ENCODE measurements at regions not wholly inside any gene's neighbourhood (a gene's known extent, or its start where the extent isn't known, plus 50 kb on each side); places are given as distances from the start of the nearest gene placed in this dataset.
"Not testable (repeated sequence)": the region's sequence is repeated elsewhere in the genome, so short reads cannot be mapped to it uniquely, and the experiment has no call there.

DNA sequence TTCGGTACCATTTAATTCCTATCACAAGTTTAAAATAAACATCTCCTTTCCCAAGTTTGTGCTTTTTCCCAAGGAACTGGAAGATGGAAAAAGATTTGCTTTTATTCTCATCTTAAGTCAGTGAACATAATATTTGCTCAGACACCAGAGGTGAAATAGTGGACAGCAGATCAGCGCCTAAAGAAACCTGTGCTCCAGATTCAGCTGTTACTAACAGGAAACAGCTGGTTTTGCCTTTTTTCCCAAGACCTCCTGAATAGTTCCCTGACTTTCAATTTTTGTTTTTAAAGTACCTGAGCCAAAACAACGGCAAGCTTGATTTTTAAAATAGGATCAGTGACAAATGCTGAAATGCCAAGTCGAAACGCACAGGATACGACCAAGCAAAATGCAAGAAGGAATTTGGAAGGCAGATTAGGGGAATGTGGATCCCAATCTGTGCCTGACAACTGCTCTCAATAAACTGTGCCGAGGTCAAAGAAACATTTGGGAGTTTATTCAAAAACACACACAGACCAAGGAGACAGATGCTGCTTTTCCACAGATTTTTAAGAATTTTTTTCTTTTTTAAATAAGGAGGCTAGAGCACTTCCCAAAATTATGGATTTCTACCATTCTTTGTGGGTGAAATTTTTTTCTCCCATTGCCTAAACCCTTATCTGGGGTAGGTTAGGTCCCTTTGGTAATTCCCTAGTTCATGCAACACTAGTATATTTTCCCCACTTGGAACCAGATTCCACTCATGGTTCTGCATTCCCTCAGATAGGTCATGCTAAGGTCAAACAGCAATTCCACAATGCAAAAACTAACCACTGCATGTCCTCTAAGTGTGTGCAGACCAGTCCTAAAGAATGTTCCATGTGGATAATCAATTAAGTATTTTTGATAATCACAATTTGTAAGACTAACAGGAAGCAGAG is 121.5 kb upstream of the PDE1A start:
- peak; percentile 51 for DNase-seq (ENCODE audit: low read depth)

- DNase-seq (ENCODE audit: low read depth): no peak
Observed at GRCh38 chr2:182550234-182550633, 123.4 kb upstream of the PDE1A start.

- DNase-seq (ENCODE audit: low read depth): not testable (repeated sequence)
Observed at GRCh38 chr2:182552232-182552631, 125.4 kb upstream of the PDE1A start.

DNA sequence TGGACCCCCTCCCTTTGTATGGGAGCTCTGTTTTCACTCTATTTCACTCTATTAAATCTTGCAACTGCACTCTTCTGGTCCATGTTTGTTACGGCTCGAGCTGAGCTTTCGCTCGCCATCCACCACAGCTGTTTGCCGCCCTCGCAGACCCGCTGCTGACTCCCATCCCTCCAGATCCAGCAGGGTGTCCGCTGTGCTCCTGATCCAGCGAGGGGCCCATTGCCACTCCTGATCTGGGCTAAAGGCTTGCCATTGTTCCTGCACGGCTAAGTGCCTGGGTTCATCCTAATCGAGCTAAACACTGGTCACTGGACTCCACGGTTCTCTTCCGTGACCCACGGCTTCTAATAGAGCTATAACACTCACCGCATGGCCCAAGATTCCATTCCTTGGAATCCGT is 125.9 kb upstream of the PDE1A start:
- DNase-seq (ENCODE audit: low read depth): not testable (repeated sequence)

DNA sequence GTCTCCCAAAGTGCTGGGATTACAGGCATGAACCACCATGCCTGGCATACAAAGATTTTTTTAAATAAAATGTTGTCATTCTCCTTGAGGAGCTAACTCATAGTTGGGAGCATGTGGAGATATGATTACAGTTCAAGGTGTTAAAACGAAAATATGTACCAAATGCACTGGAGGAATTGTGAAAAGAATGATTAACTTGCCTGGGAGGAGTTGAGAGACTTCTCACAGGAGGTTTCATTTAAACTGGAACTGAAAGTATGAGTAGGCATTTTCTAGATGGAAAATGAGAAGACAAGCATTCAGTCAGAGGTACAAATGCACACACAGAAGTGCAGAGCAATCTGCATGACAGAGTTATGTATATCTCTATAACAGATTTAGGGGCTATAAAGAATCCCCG is 126.6 kb upstream of the PDE1A start:
- no peak for DNase-seq (ENCODE audit: low read depth)

DNA sequence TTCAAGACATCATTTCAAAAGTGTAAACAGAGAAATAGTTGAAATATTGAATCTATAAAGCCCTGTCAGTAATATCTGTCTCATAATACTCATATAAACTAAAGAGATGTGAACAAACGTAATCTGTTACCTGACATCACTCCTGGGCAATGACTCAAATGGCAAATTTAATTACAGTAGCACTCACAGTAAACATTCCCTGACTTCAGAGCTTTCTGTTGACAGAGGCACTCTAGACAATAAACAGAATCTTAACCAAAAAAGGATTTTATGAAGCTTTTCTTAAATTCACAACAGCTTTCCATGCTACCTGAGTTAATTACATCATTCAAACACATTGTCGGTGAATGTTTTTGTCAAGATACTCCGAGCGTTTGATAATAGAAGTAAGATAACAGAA is 128.1 kb upstream of the PDE1A start:
- no peak for DNase-seq (ENCODE audit: low read depth)

- DNase-seq (ENCODE audit: low read depth): no peak
Observed at GRCh38 chr2:182558564-182558963, 131.7 kb upstream of the PDE1A start.

DNA sequence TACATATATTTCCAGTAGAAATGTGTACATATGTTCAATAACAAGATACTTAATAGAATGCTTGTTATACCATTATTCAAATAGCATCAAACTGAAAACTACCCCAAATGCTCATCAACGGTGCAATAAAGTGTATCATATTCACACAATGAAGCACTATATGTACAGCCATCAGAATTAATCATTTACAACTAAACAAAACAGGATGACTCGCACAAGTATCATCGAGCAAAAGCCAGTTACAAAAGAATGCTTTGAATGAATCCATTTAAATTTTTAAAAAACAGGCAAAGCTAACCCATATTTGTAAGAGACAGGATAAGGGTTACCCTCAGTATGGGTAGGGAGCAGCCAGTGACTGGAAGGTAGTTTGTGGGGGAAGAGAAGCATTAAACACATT is 132.8 kb upstream of the PDE1A start:
- peak; percentile 51 for DNase-seq (ENCODE audit: low read depth)

DNA sequence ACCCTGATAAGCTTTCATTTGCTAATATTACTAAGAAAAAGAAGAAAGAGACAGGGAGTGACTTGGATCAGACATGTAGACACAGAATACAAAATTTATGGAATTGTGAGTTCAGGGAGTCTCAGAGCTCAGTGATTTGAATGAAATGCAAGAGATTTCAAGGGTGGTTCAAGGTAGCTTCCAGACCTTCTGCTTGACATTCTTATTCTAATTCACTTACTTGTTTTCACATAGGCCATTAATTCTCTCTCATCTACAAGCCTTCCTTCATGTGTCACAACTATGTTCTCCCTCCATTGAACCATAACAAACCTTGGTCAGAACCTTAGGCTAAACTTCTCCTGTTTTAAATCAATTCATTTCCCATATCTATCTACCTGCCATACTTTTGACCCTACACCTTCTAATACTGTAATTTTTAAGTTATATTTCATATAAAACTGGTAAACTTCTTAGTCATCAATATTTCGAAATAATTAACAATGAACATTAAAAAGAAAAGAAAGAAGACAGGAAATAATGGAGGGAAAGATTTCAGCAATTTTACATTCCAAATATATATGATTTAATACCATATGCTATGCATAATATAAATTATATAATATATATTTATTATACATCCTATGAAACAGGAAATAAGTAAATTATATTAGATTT is 139.2 kb upstream of the PDE1A start:
- DNase-seq (ENCODE audit: low read depth): no peak

DNA sequence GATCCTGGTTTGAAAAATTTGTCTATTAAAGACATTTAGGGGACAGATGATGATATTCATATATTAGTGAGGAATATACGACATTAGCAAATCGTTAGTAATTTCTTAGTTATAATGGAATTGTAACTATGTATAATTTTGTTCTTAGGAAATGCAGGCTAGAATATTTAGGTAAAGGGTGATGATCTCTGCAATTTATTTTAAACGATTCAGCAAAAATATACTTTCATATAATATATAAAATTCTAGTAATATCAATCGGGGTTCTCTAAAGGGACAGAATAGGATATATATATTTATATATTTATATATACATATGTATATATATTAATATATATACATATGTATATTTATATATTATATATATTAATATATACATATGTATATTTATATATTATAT is 142.5 kb upstream of the DNAJC10 start:
- no peak for DNase-seq (ENCODE audit: low read depth)

GRCh38 chr2:182577816-182578215 is 138.2 kb upstream of the DNAJC10 start:
- DNase-seq (ENCODE audit: low read depth): no peak

- peak; percentile 8 for DNase-seq (ENCODE audit: low read depth)
Observed at GRCh38 chr2:182581196-182581935, 134.7 kb upstream of the DNAJC10 start.

DNA sequence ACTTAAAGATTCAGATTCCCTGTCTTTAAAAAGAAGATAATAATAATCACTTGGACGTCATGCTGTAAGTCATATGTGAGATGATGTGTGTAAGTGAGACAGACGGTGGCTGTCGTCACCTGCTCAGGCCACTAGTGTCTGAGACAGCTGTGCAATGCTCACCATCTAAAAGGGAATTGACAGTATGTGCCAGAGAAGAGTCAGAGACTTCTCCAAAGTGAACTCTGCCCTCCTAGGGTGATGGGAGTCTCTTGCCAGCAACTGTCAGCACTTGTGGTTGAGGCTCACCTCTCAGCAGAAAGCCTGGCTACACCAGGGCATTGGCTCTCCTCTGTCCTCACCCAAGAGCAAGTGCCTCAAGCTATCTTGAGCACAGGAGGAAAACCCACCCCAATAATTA is 131.6 kb upstream of the DNAJC10 start:
- DNase-seq (ENCODE audit: low read depth): no peak

- no peak for DNase-seq (ENCODE audit: low read depth)
Observed at GRCh38 chr2:182585001-182585400, 131.1 kb upstream of the DNAJC10 start.

- no peak for DNase-seq (ENCODE audit: low read depth)
Observed at GRCh38 chr2:182585430-182585829, 130.6 kb upstream of the DNAJC10 start.

- no peak for DNase-seq (ENCODE audit: low read depth)
Observed at GRCh38 chr2:182586426-182586825, 129.6 kb upstream of the DNAJC10 start.

- DNase-seq (ENCODE audit: low read depth): peak; percentile 94
Observed at GRCh38 chr2:182587831-182588230, 128.2 kb upstream of the DNAJC10 start.

- no peak for DNase-seq (ENCODE audit: low read depth)
Observed at GRCh38 chr2:182589121-182589520, 126.9 kb upstream of the DNAJC10 start.

DNA sequence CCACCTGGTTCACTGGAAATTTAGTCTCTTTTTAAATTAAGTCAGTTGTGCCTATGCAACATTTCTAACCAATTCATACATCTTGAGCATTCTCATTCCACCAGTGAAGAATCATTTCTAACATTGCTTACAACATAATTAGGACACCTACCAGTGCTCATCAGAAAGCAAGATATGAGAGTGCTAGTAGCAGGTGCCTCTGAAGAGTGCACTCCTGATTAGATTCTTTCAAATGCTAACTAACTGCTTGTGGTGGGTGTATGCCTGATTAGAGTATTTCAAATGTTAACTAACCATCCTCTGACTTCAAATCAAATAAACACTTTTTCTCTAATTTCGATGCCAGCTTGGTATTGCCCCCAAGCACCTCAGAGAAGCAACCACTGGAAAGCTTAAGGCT is 124.3 kb upstream of the DNAJC10 start:
- DNase-seq (ENCODE audit: low read depth): no peak

GRCh38 chr2:182592691-182593393 is 123.2 kb upstream of the DNAJC10 start:
- no peak for DNase-seq (ENCODE audit: low read depth)

GRCh38 chr2:182593394-182593975 is 122.6 kb upstream of the DNAJC10 start:
- peak; percentile 85 for DNase-seq (ENCODE audit: low read depth)

DNA sequence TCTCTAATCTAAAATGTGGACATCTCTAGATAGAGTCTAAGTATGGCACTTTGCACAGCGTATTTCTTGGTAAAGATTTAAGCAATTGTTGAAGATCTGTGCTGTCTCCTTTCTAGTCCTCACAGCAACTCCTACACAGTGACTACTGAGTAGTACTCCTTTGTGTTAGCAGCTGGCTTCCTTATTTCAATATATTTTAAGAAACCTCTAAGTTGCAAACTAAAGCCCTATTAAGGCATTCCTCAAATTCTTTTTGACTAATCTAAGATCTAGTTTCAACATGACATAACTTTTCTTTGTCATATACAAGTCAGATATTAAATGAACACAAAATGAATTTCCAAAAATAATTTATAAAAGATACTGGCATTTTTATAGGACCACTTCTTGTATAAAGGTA is 121.8 kb upstream of the DNAJC10 start:
- peak; percentile 72 for DNase-seq (ENCODE audit: low read depth)

All from EH (cell line).